OCI-LY7 (cell line): ENCODE measurements at regions not wholly inside any gene's neighbourhood (a gene's known extent, or its start where the extent isn't known, plus 50 kb on each side); places are given as distances from the start of the nearest gene placed in this dataset.

ENCODE experiments used
- BruUV-seq: library from RNA; stranded (reverse); fragments of 400-500 nt; replicated peaks from 2 replicates; lab custom pipeline; 2021; lab: Mats Ljungman, UMichigan
- CTCF ChIA-PET: fragments of 300-600 bp; sonication (Branson Sonifier 250); formaldehyde crosslinking; loops from one replicate; lab custom pipeline; 2022; ENCODE audit warnings: antibody characterized with exemption; ENCODE audit not compliant: unreplicated experiment; lab: Charles Lee
- POLR2A ChIA-PET: fragments of 300-600 bp; sonication (Branson Sonifier 250); formaldehyde crosslinking; loops from one replicate; lab custom pipeline; 2022; ENCODE audit warnings: antibody characterized with exemption; lab: Charles Lee
- DNase-seq: peaks from one replicate; pipeline ENCODE4 v3.0.0-alpha.2; 2015; ENCODE audit warnings: low spot score
- H2AFZ ChIP-seq: fragments of 200-600 bp; sonication (generic), shearing (Covaris generic); 2 replicates; pipeline ENCODE4 v1.6.1; 2014; ENCODE audit warnings: mild to moderate bottlenecking, antibody characterized with exemption, low read length, moderate library complexity
- H3K27ac ChIP-seq: fragments of 200-600 bp; sonication (generic); 2 replicates; pipeline ENCODE4 v1.5.1; 2014; ENCODE audit warnings: mixed run types, low read depth, mild to moderate bottlenecking, moderate library complexity, low read length, inconsistent platforms; ENCODE audit not compliant: poor library complexity, severe bottlenecking
- H3K36me3 ChIP-seq: fragments of 200-600 bp; sonication (generic); 2 replicates; pipeline ENCODE4 v1.6.1; 2014; ENCODE audit warnings: mild to moderate bottlenecking, antibody characterized with exemption, low read length, moderate library complexity, mixed read lengths; ENCODE audit not compliant: insufficient read depth
- H3K4me1 ChIP-seq: fragments of 200-600 bp; sonication (generic); 2 replicates; pipeline ENCODE4 v1.5.1; 2014; ENCODE audit warnings: mild to moderate bottlenecking, low read length; ENCODE audit not compliant: insufficient read depth, poor library complexity, severe bottlenecking
- H3K4me2 ChIP-seq: fragments of 200-600 bp; sonication (generic); 2 replicates; pipeline ENCODE4 v1.6.1; 2014; ENCODE audit warnings: mild to moderate bottlenecking, low read length
- H3K4me3 ChIP-seq: fragments of 200-600 bp; sonication (generic); 2 replicates; pipeline ENCODE4 v1.5.1; 2014; ENCODE audit warnings: mild to moderate bottlenecking, low read depth, low read length; ENCODE audit not compliant: poor library complexity, severe bottlenecking
- H3K79me2 ChIP-seq: fragments of 200-600 bp; sonication (generic); 2 replicates; pipeline ENCODE4 v1.6.1; 2016; ENCODE audit warnings: low read depth, mild to moderate bottlenecking, low read length, moderate library complexity, mixed read lengths; ENCODE audit not compliant: insufficient read depth
- H3K9me2 ChIP-seq: fragments of 200-600 bp; sonication (generic); 2 replicates; pipeline ENCODE4 v1.6.1; 2016; ENCODE audit warnings: mild to moderate bottlenecking, low read length, mixed read lengths; ENCODE audit not compliant: insufficient read depth
- H3K9me3 ChIP-seq: fragments of 200-600 bp; sonication (generic); 2 replicates; pipeline ENCODE4 v1.6.1; 2014; ENCODE audit warnings: mild to moderate bottlenecking, mixed run types, low read length, mixed read lengths
- H4K20me1 ChIP-seq: fragments of 200-600 bp; sonication (generic); 2 replicates; pipeline ENCODE4 v1.6.1; 2014; ENCODE audit warnings: mild to moderate bottlenecking, antibody characterized with exemption, low read length, moderate library complexity, mixed read lengths; ENCODE audit not compliant: insufficient read depth
- CTCF ChIP-seq: fragments of 200-600 bp; sonication (generic); conservative IDR thresholded peaks from 2 replicates; pipeline ENCODE4 v1.5.1; 2014; ENCODE audit warnings: mild to moderate bottlenecking, antibody characterized with exemption, low read length, moderate library complexity, mixed read lengths
- EZH2phosphoT487 ChIP-seq: fragments of 200-600 bp; sonication (generic); IDR thresholded peaks from 2 replicates; pipeline ENCODE4 v1.6.1; 2018; ENCODE audit warnings: low read depth, borderline replicate concordance, mild to moderate bottlenecking, mixed run types, antibody characterized with exemption, low read length, moderate library complexity, mixed read lengths
- intact Hi-C: fragments of 100-400 bp; cut with micrococcal nuclease; formaldehyde crosslinking; loops from one replicate; pipeline ENCODE4 v1.10.0; 2022; ENCODE audit not compliant: unreplicated experiment

GRCh38 chr20:48482790-48483189 lies 345.0 kb downstream of the PREX1 start:
- ChIA-PET POLR2A (no interaction called here), CTCF (no interaction called here)
- intact Hi-C loops, result no loop called here
- no peaks in the 10 kb centered on the region for H3K4me1 ChIP-seq
- no peaks in the 10 kb centered on the region for H3K79me2 ChIP-seq
- DNase-seq, result no peak
- H2AFZ ChIP-seq, result no peak overlapping the region
- H4K20me1 ChIP-seq, result no peaks in the 10 kb centered on the region
- no peak for TF ChIP-seq CTCF
- no peak for TF ChIP-seq EZH2phosphoT487
- no peak overlapping the region for H3K4me3 ChIP-seq
- no peaks in the 10 kb centered on the region for H3K9me3 ChIP-seq
- no peak overlapping the region for H3K4me2 ChIP-seq
- H3K27ac ChIP-seq, result no peak overlapping the region
- no peaks in the 10 kb centered on the region for H3K36me3 ChIP-seq
- no TSS peak for BruUV-seq
- H3K9me2 ChIP-seq, result no peaks in the 10 kb centered on the region

GRCh38 chr20:48480216-48480772 lies 347.5 kb downstream of the PREX1 start:
- Histone ChIP-seq H3K79me2 (no peaks in the 10 kb centered on the region), H2AFZ (no peak overlapping the region), H3K36me3 (no peaks in the 10 kb centered on the region), H3K4me3 (no peak overlapping the region), H3K9me2 (no peaks in the 10 kb centered on the region), H4K20me1 (no peaks in the 10 kb centered on the region), H3K4me2 (no peak overlapping the region), H3K27ac (no peak overlapping the region), H3K4me1 (no peaks in the 10 kb centered on the region), H3K9me3 (no peaks in the 10 kb centered on the region)
- CTCF ChIA-PET, result no interaction called here
- BruUV-seq, result no TSS peak
- POLR2A ChIA-PET, result interaction anchor here (0.7 kb wide), 1 partner anchor 44 kb away, joined by 3 read pairs; no protein-coding TSS in a partner anchor
- TF ChIP-seq EZH2phosphoT487 (no peak), CTCF (no peak)
- no peak for DNase-seq
- intact Hi-C loops, result no loop called here

- CTCF ChIA-PET, result interaction anchor here (0.7 kb wide), 1 partner anchor 168 kb away, joined by 4 read pairs; no protein-coding TSS in a partner anchor
Measured at GRCh38 chr20:48478806-48479585, 348.8 kb downstream of the PREX1 start.

More at GRCh38 chr20:48478806-48479585, 348.8 kb downstream of the PREX1 start:
- no TSS peak for BruUV-seq
- H3K79me2 ChIP-seq, result no peaks in the 10 kb centered on the region
- no peak for DNase-seq
- H3K36me3 ChIP-seq, result no peaks in the 10 kb centered on the region
- no peaks in the 10 kb centered on the region for H3K4me1 ChIP-seq
- POLR2A ChIA-PET, result no interaction called here
- H3K9me3 ChIP-seq, result no peaks in the 10 kb centered on the region
- H3K4me3 ChIP-seq, result no peak overlapping the region
- TF ChIP-seq CTCF, result no peak
- TF ChIP-seq EZH2phosphoT487, result no peak
- H2AFZ ChIP-seq, result no peak overlapping the region
- no peak overlapping the region for H3K27ac ChIP-seq
- H3K4me2 ChIP-seq, result no peak overlapping the region
- no peaks in the 10 kb centered on the region for H4K20me1 ChIP-seq
- no peaks in the 10 kb centered on the region for H3K9me2 ChIP-seq
- intact Hi-C loops, result no loop called here
